ENCODE measurements at regions not wholly inside any gene's neighbourhood (a gene's known extent, or its start where the extent isn't known, plus 50 kb on each side); places are given as distances from the start of the nearest gene placed in this dataset.

GRCh38 chr3:117853923-117854668, 1144.5 kb downstream of the TUSC7 start:
- no peak for TF ChIP-seq CTCF (conservative IDR thresholded peaks at IDR 0.05)
- no peak for TF ChIP-seq EZH2 (IDR thresholded peaks at IDR 0.05; ENCODE audit: low read depth)

Measured in PC-9 (cell line).